ENCODE measurements at regions not wholly inside any gene's neighbourhood (a gene's known extent, or its start where the extent isn't known, plus 50 kb on each side); places are given as distances from the start of the nearest gene placed in this dataset.

GRCh38 chr17:77503916-77504651, 363.3 kb downstream of the SEC14L1 start:
- Mint-ChIP-seq H3K36me3 (peaks cover 0 to 34% (median 4%) of the 10 kb centered on the region in 3 donors), H3K4me1 (peaks cover 0 to 7% (median 2%) of the 10 kb centered on the region in 4 donors), H3K4me3 (no peak overlapping the region), H3K27ac (peak overlapping the region in 3 of 10 donors; percentile 15 to 84 (median 59)), H3K9me3 (no peaks in the 10 kb centered on the region), H3K27me3 (no peaks in the 10 kb centered on the region)
- DNase-seq (peak in 1 of 10 donors; percentile 38), ATAC-seq (no peak)
- POLR2A ChIA-PET, result no interaction called here

GRCh38 chr17:77504652-77505155, 363.9 kb downstream of the SEC14L1 start:
- Mint-ChIP-seq H3K27me3 (no peaks in the 10 kb centered on the region), H3K4me1 (peaks cover 0 to 2% (median under 1%) of the 10 kb centered on the region in 4 donors), H3K9me3 (no peaks in the 10 kb centered on the region), H3K27ac (peak overlapping the region in 1 of 10 donors; percentile 84), H3K36me3 (peaks cover 0 to 28% (median 4%) of the 10 kb centered on the region in 3 donors), H3K4me3 (no peak overlapping the region)
- no peak for DNase-seq
- no peak for ATAC-seq
- POLR2A ChIA-PET, result interaction anchor here (0.8 kb wide), 1 partner anchor 84 kb away, joined by 3 read pairs; no protein-coding TSS in a partner anchor

GRCh38 chr17:77505181-77505639, 364.4 kb downstream of the SEC14L1 start:
- Mint-ChIP-seq H3K27me3 (no peaks in the 10 kb centered on the region), H3K4me1 (peaks cover 0 to 2% (median 0%) of the 10 kb centered on the region in 4 donors), H3K36me3 (peaks cover 0 to 23% (median 4%) of the 10 kb centered on the region in 3 donors), H3K27ac (peak overlapping the region in 1 of 10 donors; percentile 75), H3K9me3 (no peaks in the 10 kb centered on the region), H3K4me3 (no peak overlapping the region)
- POLR2A ChIA-PET, result interaction anchor here (0.7 to 0.9 kb wide), 3 partner anchors 39 to 105 kb away, joined by 3 to 5 read pairs (median 3); no protein-coding TSS in a partner anchor
- no peak for ATAC-seq
- peak in 1 of 10 donors; percentile 31 for DNase-seq

- peak overlapping the region in 1 of 10 donors; percentile 30 for H3K27ac Mint-ChIP-seq
- peaks cover 2 to 12% (median 6%) of the 10 kb centered on the region in 3 donors for H3K36me3 Mint-ChIP-seq
- H3K4me1 Mint-ChIP-seq, result no peaks in the 10 kb centered on the region
- H3K27me3 Mint-ChIP-seq, result no peaks in the 10 kb centered on the region
- ATAC-seq, result no peak
- H3K9me3 Mint-ChIP-seq, result peaks cover 0 to 8% (median 4%) of the 10 kb centered on the region in 9 donors
- DNase-seq, result peak in 1 of 10 donors; percentile 48
- POLR2A ChIA-PET, result interaction anchor here (0.6 to 1.3 kb wide), 3 partner anchors 75 to 348 kb away, joined by 3 to 4 read pairs (median 3); no protein-coding TSS in a partner anchor
- H3K4me3 Mint-ChIP-seq, result no peak overlapping the region
Measured at GRCh38 chr17:77506371-77506991, 365.7 kb downstream of the SEC14L1 start.

GRCh38 chr17:77507111-77507885, 366.5 kb downstream of the SEC14L1 start:
- ATAC-seq (no peak), DNase-seq (peak in 1 of 10 donors; percentile 56)
- peaks cover 3 to 11% (median 6%) of the 10 kb centered on the region in 3 donors for H3K36me3 Mint-ChIP-seq
- H3K27me3 Mint-ChIP-seq, result no peaks in the 10 kb centered on the region
- H3K4me1 Mint-ChIP-seq, result no peaks in the 10 kb centered on the region
- H3K4me3 Mint-ChIP-seq, result no peak overlapping the region
- POLR2A ChIA-PET, result interaction anchor here (1.3 kb wide), 1 partner anchor 144 kb away, joined by 3 read pairs; no protein-coding TSS in a partner anchor
- peaks cover 0 to 15% (median 10%) of the 10 kb centered on the region in 9 donors for H3K9me3 Mint-ChIP-seq
- H3K27ac Mint-ChIP-seq, result peak overlapping the region in 2 of 10 donors; percentile 2 to 8

GRCh38 chr17:77508047-77508715, 367.4 kb downstream of the SEC14L1 start:
- DNase-seq (no peak), ATAC-seq (no peak)
- Mint-ChIP-seq H3K27ac (no peak overlapping the region), H3K4me1 (no peaks in the 10 kb centered on the region), H3K4me3 (no peak overlapping the region), H3K27me3 (no peaks in the 10 kb centered on the region), H3K36me3 (peaks cover 0 to 11% (median 6%) of the 10 kb centered on the region in 3 donors), H3K9me3 (peaks cover 0 to 20% (median 10%) of the 10 kb centered on the region in 9 donors)
- POLR2A ChIA-PET, result interaction anchor here (0.8 kb wide), 1 partner anchor 180 kb away, joined by 4 read pairs; no protein-coding TSS in a partner anchor

- POLR2A ChIA-PET, result interaction anchor here (0.8 kb wide), 1 partner anchor 181 kb away, joined by 4 read pairs; no protein-coding TSS in a partner anchor
- no peaks in the 10 kb centered on the region for H3K4me1 Mint-ChIP-seq
- peaks cover 0 to 11% (median 6%) of the 10 kb centered on the region in 3 donors for H3K36me3 Mint-ChIP-seq
- ATAC-seq (no peak), DNase-seq (no peak)
- no peaks in the 10 kb centered on the region for H3K27me3 Mint-ChIP-seq
- H3K9me3 Mint-ChIP-seq, result peaks cover 0 to 20% (median 10%) of the 10 kb centered on the region in 9 donors
- H3K27ac Mint-ChIP-seq, result no peak overlapping the region
- no peak overlapping the region for H3K4me3 Mint-ChIP-seq
Measured at GRCh38 chr17:77509089-77509488, 368.3 kb downstream of the SEC14L1 start.

GRCh38 chr17:77509599-77509998, 368.8 kb downstream of the SEC14L1 start:
- peaks cover 0 to 11% (median 6%) of the 10 kb centered on the region in 3 donors for H3K36me3 Mint-ChIP-seq
- ATAC-seq (no peak), DNase-seq (no peak)
- peaks cover 0 to 20% (median 10%) of the 10 kb centered on the region in 9 donors for H3K9me3 Mint-ChIP-seq
- no peaks in the 10 kb centered on the region for H3K4me1 Mint-ChIP-seq
- H3K4me3 Mint-ChIP-seq, result no peak overlapping the region
- no peak overlapping the region for H3K27ac Mint-ChIP-seq
- no peaks in the 10 kb centered on the region for H3K27me3 Mint-ChIP-seq
- POLR2A ChIA-PET, result interaction anchor here (0.7 kb wide), 1 partner anchor 90 kb away, joined by 5 read pairs; no protein-coding TSS in a partner anchor

GRCh38 chr17:77510133-77510796, 369.5 kb downstream of the SEC14L1 start:
- Mint-ChIP-seq H3K27ac (no peak overlapping the region), H3K36me3 (peaks cover 0 to 11% (median 6%) of the 10 kb centered on the region in 3 donors), H3K9me3 (peaks cover 0 to 20% (median 10%) of the 10 kb centered on the region in 9 donors), H3K27me3 (no peaks in the 10 kb centered on the region), H3K4me3 (no peak overlapping the region), H3K4me1 (no peaks in the 10 kb centered on the region)
- POLR2A ChIA-PET, result interaction anchor here (0.7 kb wide), 1 partner anchor 89 kb away, joined by 5 read pairs; no protein-coding TSS in a partner anchor
- peak in 1 of 10 donors; percentile 49 for DNase-seq
- no peak for ATAC-seq

- POLR2A ChIA-PET, result no interaction called here
- Mint-ChIP-seq H3K27ac (peak overlapping the region in 1 of 10 donors; percentile 12), H3K27me3 (no peaks in the 10 kb centered on the region), H3K9me3 (peaks cover 0 to 20% (median 10%) of the 10 kb centered on the region in 9 donors), H3K4me1 (no peaks in the 10 kb centered on the region), H3K36me3 (peaks cover 0 to 11% (median 6%) of the 10 kb centered on the region in 3 donors), H3K4me3 (no peak overlapping the region)
- DNase-seq (no peak), ATAC-seq (no peak)
Measured at GRCh38 chr17:77511514-77512061, 370.8 kb downstream of the SEC14L1 start.

Measured in naive thymus-derived CD8-positive, alpha-beta T cell (primary cell).